ENCODE measurements at regions not wholly inside any gene's neighbourhood (a gene's known extent, or its start where the extent isn't known, plus 50 kb on each side); places are given as distances from the start of the nearest gene placed in this dataset.

GRCh38 chr20:40181676-40182075 lies 507.4 kb downstream of the MAFB start:
- in situ Hi-C loops (cut with MboI; ENCODE audit: low sequenced_read_pairs, unreplicated experiment) = no loop called here
- no peak for DNase-seq (ENCODE audit: low spot score)
- TF ChIP-seq CTCF (IDR thresholded peaks at IDR 0.05; ENCODE audit: borderline replicate concordance, control extremely low read depth, extremely low read depth, insufficient read depth, missing control alignments) = no peak

GRCh38 chr20:40176098-40176841 lies 512.8 kb downstream of the MAFB start:
- no peak for TF ChIP-seq CTCF (IDR thresholded peaks at IDR 0.05; ENCODE audit: borderline replicate concordance, control extremely low read depth, extremely low read depth, insufficient read depth, missing control alignments)
- no peak for DNase-seq (ENCODE audit: low spot score)
- in situ Hi-C loops (cut with MboI; ENCODE audit: low sequenced_read_pairs, unreplicated experiment) = no loop called here

GRCh38 chr20:40175296-40175695 lies 513.7 kb downstream of the MAFB start:
- in situ Hi-C loops (cut with MboI; ENCODE audit: low sequenced_read_pairs, unreplicated experiment) = no loop called here
- DNase-seq (ENCODE audit: low spot score) = no peak
- no peak for TF ChIP-seq CTCF (IDR thresholded peaks at IDR 0.05; ENCODE audit: borderline replicate concordance, control extremely low read depth, extremely low read depth, insufficient read depth, missing control alignments)

- in situ Hi-C loops (cut with MboI; ENCODE audit: low sequenced_read_pairs, unreplicated experiment) = loop anchor here (25.0 kb wide), 1 partner anchor 513 kb away; the partner anchor contains the start of gene MAFB
- TF ChIP-seq CTCF (IDR thresholded peaks at IDR 0.05; ENCODE audit: borderline replicate concordance, control extremely low read depth, extremely low read depth, insufficient read depth, missing control alignments) = no peak
- DNase-seq (ENCODE audit: low spot score) = no peak
Observed at GRCh38 chr20:40173872-40174271, 515.2 kb downstream of the MAFB start.

- no peak for DNase-seq (ENCODE audit: low spot score)
- no peak for TF ChIP-seq CTCF (IDR thresholded peaks at IDR 0.05; ENCODE audit: borderline replicate concordance, control extremely low read depth, extremely low read depth, insufficient read depth, missing control alignments)
- in situ Hi-C loops (cut with MboI; ENCODE audit: low sequenced_read_pairs, unreplicated experiment) = loop anchor here (25.0 kb wide), 1 partner anchor 518 kb away; the partner anchor contains the start of gene MAFB
Observed at GRCh38 chr20:40168981-40169620, 519.9 kb downstream of the MAFB start.

- in situ Hi-C loops (cut with MboI; ENCODE audit: low sequenced_read_pairs, unreplicated experiment) = loop anchor here (25.0 kb wide), 1 partner anchor 526 kb away; the partner anchor contains the start of gene MAFB
- no peak for TF ChIP-seq CTCF (IDR thresholded peaks at IDR 0.05; ENCODE audit: borderline replicate concordance, control extremely low read depth, extremely low read depth, insufficient read depth, missing control alignments)
- DNase-seq (ENCODE audit: low spot score) = no peak
Observed at GRCh38 chr20:40161391-40161790, 527.6 kb downstream of the MAFB start.
